ENCODE measurements at regions not wholly inside any gene's neighbourhood (a gene's known extent, or its start where the extent isn't known, plus 50 kb on each side); places are given as distances from the start of the nearest gene placed in this dataset.

DNA sequence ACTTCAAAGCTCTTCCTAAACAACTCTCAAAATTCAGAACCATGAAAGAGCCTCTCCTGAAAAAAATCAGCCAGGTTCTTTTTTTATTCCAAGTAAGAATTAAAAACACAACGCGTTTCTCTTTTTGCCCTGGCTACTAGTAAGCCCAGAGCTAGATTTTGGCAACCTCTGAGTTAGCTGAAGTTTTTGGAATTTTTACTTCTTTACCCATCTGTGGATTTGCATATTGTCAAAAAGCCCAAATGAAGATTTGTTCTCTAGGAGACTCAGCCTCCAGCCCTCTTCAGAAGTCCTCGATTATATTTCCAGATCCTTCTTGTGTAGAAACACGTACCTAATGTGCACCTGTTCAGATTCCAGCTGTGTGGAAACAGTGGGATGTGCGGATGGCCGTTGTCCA lies 517.9 kb downstream of the TBC1D22A start:
- no peak for DNase-seq (ENCODE audit: low read depth)

DNA sequence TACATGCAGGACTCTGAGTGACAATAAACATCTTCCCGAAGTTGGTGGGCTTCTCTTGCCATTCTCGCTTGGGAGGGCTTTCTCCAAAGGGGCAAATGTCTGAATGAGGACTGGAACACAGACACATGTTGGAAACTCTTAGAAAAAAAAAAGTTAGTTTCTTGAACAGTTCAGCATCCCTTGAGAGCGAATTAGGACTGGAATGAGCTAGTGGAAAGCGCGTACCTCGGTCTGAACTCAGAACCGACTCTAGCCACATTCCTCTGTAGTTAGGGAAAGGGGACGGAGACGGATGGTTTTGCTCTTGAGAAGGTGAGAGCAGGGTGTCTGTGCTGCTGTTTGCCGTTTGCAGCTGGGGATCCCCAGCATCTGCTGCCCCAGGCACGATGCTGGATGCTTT lies 517.3 kb downstream of the TBC1D22A start:
- DNase-seq (ENCODE audit: low read depth): no peak

DNA sequence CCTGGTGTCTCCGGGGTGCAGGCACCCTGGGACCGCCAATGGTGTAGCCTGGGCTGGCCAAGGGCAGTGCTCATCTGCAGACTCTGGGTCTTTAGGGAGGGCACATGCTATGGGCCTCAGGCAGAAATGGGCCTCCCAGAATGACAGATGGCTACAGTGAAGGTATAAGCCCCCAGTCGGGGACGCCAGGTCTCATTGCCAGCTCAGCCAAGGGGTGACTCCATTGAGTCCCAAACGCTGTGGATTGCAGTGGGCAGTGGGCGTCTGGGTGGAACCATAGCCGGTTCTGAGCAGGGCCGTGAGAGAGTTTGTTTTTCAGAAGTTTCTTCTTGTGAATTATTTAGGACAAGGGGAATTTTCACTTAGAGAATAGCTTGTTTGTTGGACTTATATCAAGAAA lies 516.9 kb downstream of the TBC1D22A start:
- no peak for DNase-seq (ENCODE audit: low read depth)

DNA sequence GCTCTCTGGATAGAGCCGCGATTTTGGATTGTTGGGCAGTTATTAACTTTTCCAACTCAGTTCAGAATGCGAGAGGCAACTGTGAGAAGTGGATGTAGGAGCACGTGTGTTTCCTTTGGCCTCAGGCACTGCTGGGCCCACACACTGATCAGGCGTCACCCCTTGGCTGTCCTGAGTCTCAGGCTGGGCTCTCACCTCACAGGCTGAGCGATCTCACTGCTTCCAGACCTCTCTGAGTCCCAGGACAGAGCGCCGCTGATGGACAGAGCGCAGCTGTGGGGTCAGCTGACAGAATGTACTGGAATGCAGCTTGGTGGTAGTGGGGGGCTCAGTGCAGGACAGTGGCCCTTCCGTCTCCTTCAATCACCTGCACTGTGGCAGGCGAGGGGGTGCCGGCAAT lies 516.2 kb downstream of the TBC1D22A start:
- no peak for DNase-seq (ENCODE audit: low read depth)

DNA sequence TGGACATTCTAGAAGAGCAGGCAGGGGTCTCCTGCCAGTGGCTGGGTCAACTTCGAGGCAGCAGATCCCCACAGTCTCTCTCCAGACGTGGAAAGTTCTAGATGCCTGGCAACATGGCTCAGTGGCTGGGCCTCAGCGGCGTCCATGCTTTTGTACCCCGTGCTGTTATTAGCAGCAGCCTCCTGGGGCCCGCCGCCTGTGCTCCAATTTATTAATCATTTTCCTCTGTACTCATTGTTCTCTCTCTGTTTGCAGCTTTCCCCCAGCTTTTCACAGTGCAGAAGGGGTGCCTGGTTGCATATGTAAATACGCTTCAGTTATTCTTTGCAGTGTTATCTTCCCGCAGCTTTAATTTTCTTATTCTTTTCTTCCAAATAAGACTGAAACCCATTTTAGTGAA lies 515.1 kb downstream of the TBC1D22A start:
- DNase-seq (ENCODE audit: low read depth): no peak

- no peak for DNase-seq (ENCODE audit: low read depth)
Measured at GRCh38 chr22:47276991-47277390, 514.5 kb downstream of the TBC1D22A start.

DNA sequence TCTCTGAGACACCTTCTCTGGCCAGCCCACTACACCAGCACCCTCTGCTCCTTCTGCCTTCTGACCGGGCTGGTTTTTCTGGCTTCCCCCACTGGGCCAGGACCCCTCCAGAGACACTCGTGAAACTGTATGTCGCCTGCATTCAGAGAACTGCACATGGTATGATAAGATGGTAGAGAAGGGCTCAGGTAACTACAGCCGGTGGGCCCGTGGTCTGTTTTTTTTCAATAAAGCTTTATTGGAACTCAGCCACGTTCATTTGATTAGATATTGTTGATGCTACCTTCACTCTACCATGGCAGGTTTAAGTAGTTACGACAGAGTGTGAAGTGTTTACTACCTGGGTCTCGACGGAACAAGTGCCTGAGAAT lies 514.0 kb downstream of the TBC1D22A start:
- DNase-seq (ENCODE audit: low read depth): no peak

DNA sequence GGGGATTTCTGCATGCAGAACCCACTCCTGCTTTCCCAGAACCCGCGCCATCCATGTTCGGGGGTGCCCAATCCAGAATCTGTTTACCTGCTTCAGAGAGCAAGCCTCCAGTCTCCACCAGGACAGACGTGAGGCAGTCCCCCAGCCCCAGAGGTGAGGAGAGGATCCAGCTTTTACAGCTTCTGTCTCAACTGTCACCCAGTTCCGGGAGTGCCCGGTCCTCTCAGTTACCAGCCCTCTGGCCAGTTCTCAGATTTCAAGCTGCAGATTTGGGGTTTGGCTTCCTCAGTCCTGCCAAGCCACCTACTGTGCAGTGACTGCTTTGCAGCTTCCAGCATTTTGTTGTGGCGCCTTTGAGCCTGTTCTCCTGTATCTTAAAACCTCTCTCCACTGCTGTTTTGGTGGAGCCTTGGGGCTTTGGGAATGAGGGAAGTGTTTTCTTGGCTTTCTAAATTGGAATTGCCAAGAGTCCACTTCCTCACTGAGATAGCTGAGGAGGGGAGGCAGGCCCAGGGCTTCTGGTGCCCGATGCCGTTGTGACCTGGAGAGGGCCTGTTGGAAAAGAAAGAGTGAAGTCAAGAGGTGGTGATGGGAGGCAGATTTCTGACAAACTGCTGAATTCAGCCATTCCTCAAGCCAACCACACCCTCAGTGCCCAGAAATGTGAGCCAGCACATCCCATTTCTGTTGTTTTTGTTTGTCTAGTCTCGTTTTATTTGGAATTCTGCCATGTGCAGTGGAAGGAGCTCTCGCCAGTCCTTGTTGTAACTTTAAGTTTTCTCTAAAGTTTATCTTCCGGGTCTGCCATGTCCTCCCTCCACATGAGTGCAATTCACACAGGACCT lies 513.4 kb downstream of the TBC1D22A start:
- DNase-seq (ENCODE audit: low read depth): peak; percentile 45

DNA sequence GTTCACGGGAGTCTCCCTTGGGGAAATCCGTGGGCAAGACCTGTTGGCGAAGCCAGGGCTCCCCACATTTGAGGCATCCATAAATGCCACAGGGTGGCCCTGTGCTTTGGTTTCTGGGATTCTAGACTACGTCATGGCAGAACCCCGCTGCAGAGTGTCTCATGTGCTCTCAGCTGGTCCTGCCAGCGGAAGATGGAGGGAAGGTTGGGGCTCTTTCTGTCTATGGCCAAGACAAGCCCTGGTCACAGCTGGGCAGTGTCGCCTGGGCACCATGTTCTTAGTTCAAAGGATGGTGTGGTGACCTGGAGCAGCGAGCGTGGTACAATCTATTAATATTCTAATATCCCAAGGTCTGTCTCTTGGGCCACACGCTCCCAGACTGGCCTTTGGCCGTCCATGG lies 511.7 kb downstream of the TBC1D22A start:
- no peak for DNase-seq (ENCODE audit: low read depth)

DNA sequence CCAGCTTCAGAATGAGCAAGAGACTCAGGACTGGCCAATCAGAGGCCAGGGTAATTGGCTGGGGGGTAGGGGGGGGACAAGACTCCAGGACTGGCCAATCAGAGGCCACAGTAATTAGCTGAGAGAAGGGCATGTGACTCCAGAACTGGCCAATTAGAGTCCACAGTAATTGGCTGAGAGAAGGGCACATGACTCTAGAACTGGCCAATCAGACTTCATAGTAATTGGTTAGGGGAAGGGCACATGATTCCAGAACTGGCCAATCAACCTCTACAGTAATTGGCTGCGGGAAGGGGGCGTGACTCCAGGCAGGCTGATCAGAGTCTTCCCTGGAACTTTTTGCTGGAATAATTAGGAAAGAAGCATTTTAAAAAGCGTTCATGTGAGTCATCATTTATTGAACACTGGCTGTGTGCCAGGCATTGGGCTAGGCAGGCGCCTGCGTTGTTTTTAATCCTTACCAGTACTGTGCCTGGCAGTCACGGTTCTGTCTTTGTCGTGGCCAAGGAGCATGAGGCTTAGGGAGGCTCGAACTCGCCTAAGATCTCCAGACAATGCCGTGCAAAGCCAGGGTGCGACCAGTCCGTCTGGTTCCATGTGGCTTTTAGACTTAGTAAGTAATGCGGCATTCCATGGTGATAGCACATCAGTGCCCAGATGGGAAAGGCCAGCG lies 508.1 kb downstream of the TBC1D22A start:
- no peak for DNase-seq (ENCODE audit: low read depth)

DNA sequence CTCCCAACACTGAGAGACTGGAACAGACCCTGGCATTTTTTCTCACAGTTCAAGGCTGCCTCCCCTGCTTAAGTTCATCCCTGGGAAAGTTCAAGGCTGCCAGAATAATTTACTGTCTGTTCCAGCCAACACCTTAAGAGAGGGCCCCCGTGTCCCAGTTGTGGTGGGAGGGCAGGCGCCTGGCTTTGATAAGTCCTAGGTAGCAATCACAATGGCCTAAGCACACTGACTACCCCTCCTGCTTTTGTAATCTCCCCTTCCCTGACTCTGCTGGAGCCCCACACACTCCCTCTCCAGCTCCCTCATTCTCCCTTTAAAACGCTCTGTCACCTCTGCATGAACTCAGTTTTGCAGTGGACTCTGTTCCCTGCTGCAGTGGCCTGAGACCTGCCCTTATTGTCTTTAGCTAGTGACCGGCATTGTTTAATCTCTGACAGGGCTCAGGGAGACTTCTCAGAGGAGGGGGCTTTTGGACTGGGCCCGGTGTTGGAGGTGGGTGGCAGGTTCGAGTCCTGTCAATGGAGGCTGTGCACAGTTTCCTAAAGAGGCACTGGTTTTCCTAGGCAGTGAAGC lies 507.2 kb downstream of the TBC1D22A start:
- DNase-seq (ENCODE audit: low read depth): no peak

GRCh38 chr22:47267513-47268282 lies 505.2 kb downstream of the TBC1D22A start:
- no peak for DNase-seq (ENCODE audit: low read depth)

- no peak for DNase-seq (ENCODE audit: low read depth)
Measured at GRCh38 chr22:47266329-47266728, 503.9 kb downstream of the TBC1D22A start.

GRCh38 chr22:47260551-47260950 lies 498.1 kb downstream of the TBC1D22A start:
- no peak for DNase-seq (ENCODE audit: low read depth)

DNA sequence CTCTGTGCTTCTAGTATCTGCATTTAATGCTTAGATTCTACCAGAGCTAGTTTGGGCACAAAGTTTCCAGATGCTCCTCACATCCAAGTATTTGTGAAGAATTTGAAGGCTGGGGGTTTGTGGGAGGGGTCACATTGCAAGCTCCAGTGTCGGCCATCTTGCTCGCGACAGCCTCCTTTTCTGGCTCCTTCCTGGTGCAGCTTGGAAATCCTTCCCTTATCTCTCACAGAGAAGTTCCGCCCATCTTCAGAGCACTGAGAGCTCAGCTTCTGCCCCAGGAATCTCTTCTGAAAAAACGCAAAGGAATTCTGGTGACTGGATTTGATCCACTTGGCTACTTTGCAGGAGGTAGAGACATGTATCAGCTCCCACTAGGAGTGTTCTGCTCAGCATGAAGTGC lies 497.5 kb downstream of the TBC1D22A start:
- DNase-seq (ENCODE audit: low read depth): no peak

- no peak for DNase-seq (ENCODE audit: low read depth)
Measured at GRCh38 chr22:47259049-47259448, 496.6 kb downstream of the TBC1D22A start.

DNA sequence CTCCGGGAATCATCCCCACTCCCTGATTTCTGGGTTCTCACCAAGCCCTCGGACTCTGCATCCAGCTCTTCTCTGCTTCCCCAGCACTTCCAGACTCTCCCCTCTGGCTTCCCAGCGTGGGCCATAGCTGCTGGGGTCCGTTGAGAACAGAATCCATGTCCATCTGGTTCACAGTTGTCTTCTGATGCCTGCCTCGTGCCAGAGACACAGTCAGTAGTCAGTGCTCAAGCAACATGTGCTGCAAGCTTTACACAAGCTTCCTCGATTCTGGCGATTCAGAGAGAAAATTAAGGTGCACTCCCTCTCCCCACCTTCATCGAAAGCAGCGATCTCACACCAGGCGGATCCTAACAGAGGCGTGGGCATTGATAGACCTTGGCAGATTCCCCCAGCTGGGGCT lies 495.5 kb downstream of the TBC1D22A start:
- no peak for DNase-seq (ENCODE audit: low read depth)

DNA sequence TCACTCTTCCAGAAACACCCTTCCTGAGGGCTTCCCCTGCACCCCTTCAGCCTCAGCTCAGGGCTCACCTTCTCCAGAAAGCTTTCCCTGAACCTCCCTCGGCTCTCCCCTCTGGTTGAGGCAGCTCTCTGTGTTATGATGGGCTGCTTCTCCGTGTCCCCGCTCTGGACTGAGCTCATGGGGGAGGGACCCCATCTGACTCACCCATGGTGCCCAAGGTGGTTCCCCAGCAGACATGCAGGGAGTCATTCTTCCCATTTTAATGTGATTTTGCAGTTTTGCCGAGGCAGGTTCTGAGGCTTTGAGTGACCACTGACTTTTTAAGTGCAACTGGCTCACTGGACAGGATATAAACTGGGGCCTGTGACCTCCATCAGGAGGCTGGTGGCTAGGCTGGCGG lies 495.1 kb downstream of the TBC1D22A start:
- DNase-seq (ENCODE audit: low read depth): no peak

GRCh38 chr22:47251911-47252310 lies 489.5 kb downstream of the TBC1D22A start:
- no peak for DNase-seq (ENCODE audit: low read depth)

- DNase-seq (ENCODE audit: low read depth): no peak
Measured at GRCh38 chr22:47250995-47251765, 488.7 kb downstream of the TBC1D22A start.

DNA sequence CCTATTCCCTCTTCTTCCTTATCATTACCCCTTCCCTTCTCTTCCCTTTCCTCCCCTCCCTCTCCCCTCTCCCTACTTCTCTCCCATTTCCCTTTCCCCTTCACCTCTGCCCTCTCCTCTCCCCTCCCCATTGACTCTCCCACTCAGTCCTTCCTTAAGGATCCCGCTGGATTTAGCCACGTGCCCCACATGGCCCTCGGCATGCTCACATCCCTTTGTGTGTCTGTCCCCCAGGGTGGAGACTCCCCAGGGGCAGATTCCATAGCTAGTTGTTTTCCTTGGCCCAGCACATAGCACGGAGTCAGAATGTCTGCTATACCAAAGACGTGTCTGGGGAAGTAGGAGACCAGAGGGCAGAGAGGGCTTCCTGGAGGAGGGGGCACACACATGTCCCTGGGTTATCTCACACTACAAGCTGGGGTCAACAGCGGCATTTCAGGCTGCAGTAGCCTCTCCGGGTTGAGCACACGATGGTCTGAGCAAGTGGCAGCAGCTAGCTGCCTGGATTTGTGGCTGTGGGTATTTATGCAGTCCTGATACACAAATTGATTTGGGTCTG lies 487.0 kb downstream of the TBC1D22A start:
- no peak for DNase-seq (ENCODE audit: low read depth)
